K562 (cell line): ENCODE measurements at regions not wholly inside any gene's neighbourhood (a gene's known extent, or its start where the extent isn't known, plus 50 kb on each side); places are given as distances from the start of the nearest gene placed in this dataset.

Experiments
- ATAC-seq: fragments of 200-7000 bp; cut with Tn5 transposase; 3 replicates; pipeline ENCODE4 v1.9.1; 2020; ENCODE audit warnings: moderate library complexity
- BruUV-seq: library from RNA; stranded (reverse); fragments of 400-500 nt; replicated peaks from 2 replicates; lab custom pipeline; 2021; lab: Mats Ljungman, UMichigan
- CTCF ChIA-PET: fragments of 300-600 bp; formaldehyde crosslinking; extraction: SDS; loops from one replicate; lab custom pipeline; 2021; ENCODE audit warnings: low intra/inter-chr PET ratio; lab: Yijun Ruan, JAX
- POLR2A ChIA-PET: fragments of 300-600, 350-650 bp; sonication (Branson Sonifier 250); formaldehyde crosslinking; extraction: SDS; loops from one replicate; lab custom pipeline; 2021; ENCODE audit warnings: antibody characterized with exemption, inconsistent platforms; lab: Yijun Ruan, JAX
- DNase-seq, 4 experiments: peaks; one replicate each; pipeline versions ENCODE4 v3.0.0 to v3.0.0-alpha.2; 2011 to 2018; ENCODE audit warnings: low spot score in 3 of 4, mixed read lengths in 3 of 4; ENCODE audit errors: extremely low read depth in 1 of 4
- FAIRE-seq: peaks from 2 replicates; lab custom pipeline; 2011; peaks lifted over from hg19 to GRCh38; lab: Jason Lieb, UNC
- H2AFZ ChIP-seq: 2 replicates; pipeline ENCODE4 v1.6.0; 2011; ENCODE audit warnings: low read depth, low read length, control low read depth, inconsistent platforms
- H3K27ac ChIP-seq: fragments of 200-600 bp; 3 replicates; pipeline ENCODE4 v1.8.0; 2011; ENCODE audit warnings: low read depth, mild to moderate bottlenecking, control low read depth, inconsistent platforms, low read length, moderate library complexity, mixed read lengths; ENCODE audit errors: extremely low read depth
- H3K27me3 ChIP-seq, 2 experiments: fragments of 300-600 bp in 1 of 2; 2 replicates in 1 of 2; 3 replicates in 1 of 2; pipeline versions ENCODE4 v1.6.0 to v1.8.0; 2011; ENCODE audit warnings: inconsistent platforms in 2 of 2, low read length in 2 of 2, mild to moderate bottlenecking in 1 of 2, mixed read lengths in 1 of 2, moderate library complexity in 1 of 2; ENCODE audit not compliant: control insufficient read depth in 2 of 2, insufficient read depth in 2 of 2
- H3K36me3 ChIP-seq: fragments of 300-600 bp; 3 replicates; pipeline ENCODE4 v1.8.0; 2011; ENCODE audit warnings: mild to moderate bottlenecking, low read length, inconsistent platforms; ENCODE audit not compliant: control insufficient read depth, insufficient read depth
- H3K4me1 ChIP-seq, 2 experiments: fragments of 200-600 bp in 1 of 2; replicated peaks in 1 of 2; 2 replicates in 1 of 2; 3 replicates in 1 of 2; pipeline versions ENCODE4 v1.5.1 to v1.8.0; 2011; ENCODE audit warnings: inconsistent platforms in 2 of 2, low read length in 2 of 2, mild to moderate bottlenecking in 1 of 2, mixed read lengths in 1 of 2, moderate library complexity in 1 of 2; ENCODE audit not compliant: control insufficient read depth in 2 of 2, insufficient read depth in 2 of 2
- H3K4me2 ChIP-seq: 2 replicates; pipeline ENCODE4 v1.6.1; 2011; ENCODE audit warnings: low read length, control low read depth, inconsistent platforms, mixed read lengths; ENCODE audit not compliant: insufficient read depth
- H3K4me3 ChIP-seq: fragments of 200-600 bp; sonication (generic), shearing (Covaris generic); 2 replicates; pipeline ENCODE4 v1.5.1; 2016; ENCODE audit warnings: control low read depth, inconsistent platforms
- H3K79me2 ChIP-seq: fragments of 200-600 bp; 3 replicates; pipeline ENCODE4 v1.8.0; 2011; ENCODE audit warnings: low read length, inconsistent platforms; ENCODE audit not compliant: control insufficient read depth, insufficient read depth
- H3K9ac ChIP-seq, 2 experiments: 2 replicates each; pipeline versions ENCODE4 v1.6.0 to v1.6.1; 2011; ENCODE audit warnings: low read depth in 2 of 2, low read length in 2 of 2, control low read depth in 1 of 2, inconsistent platforms in 1 of 2, mild to moderate bottlenecking in 1 of 2, mixed read lengths in 1 of 2; ENCODE audit not compliant: insufficient read depth in 1 of 2
- H3K9me1 ChIP-seq: one replicate; pipeline ENCODE4 v1.6.0; 2011; ENCODE audit warnings: inconsistent platforms, mild to moderate bottlenecking, low read length, moderate library complexity; ENCODE audit not compliant: control insufficient read depth, insufficient read depth
- H3K9me3 ChIP-seq: replicated peaks from 2 replicates; pipeline ENCODE4 v1.5.1; 2011; ENCODE audit warnings: low read depth, low read length, inconsistent platforms; ENCODE audit not compliant: control insufficient read depth, insufficient read depth
- H4K20me1 ChIP-seq: replicated peaks from 2 replicates; pipeline ENCODE4 v1.6.1; 2011; ENCODE audit warnings: low read length, inconsistent platforms, mixed read lengths; ENCODE audit not compliant: control insufficient read depth, insufficient read depth
- ARID1B ChIP-seq: fragments of 450-650 bp; IDR thresholded peaks from 2 replicates; pipeline ENCODE4 v1.6.1; 2016; ENCODE audit warnings: antibody characterized with exemption, mild to moderate bottlenecking, inconsistent platforms
- CHD2 ChIP-seq: IDR thresholded peaks from 2 replicates; pipeline ENCODE4 v1.6.1; 2011; ENCODE audit warnings: low read depth, low read length
- ILF3 ChIP-seq: fragments of 450-650 bp; IDR thresholded peaks from 2 replicates; pipeline ENCODE4 v1.6.1; 2018; ENCODE audit warnings: antibody characterized with exemption, mild to moderate bottlenecking, moderate library complexity, borderline replicate concordance
- KAT8 ChIP-seq: fragments of 450-650 bp; IDR thresholded peaks from 2 replicates; pipeline ENCODE4 v1.6.1; 2016; ENCODE audit warnings: low read depth, mild to moderate bottlenecking
- MAZ ChIP-seq, 2 experiments: fragments of 450-650 bp in 1 of 2; sonication (generic) in 1 of 2; formaldehyde crosslinking; IDR thresholded peaks in 1 of 2; conservative IDR thresholded peaks in 1 of 2; 2 replicates each; pipeline versions ENCODE4 v1.4.0 to v1.5.0; 2020; ENCODE audit warnings: mild to moderate bottlenecking in 1 of 2, missing genetic modification reagents in 1 of 2
- POLR2B ChIP-seq: fragments of 450-650 bp; IDR thresholded peaks from 2 replicates; pipeline ENCODE4 v1.6.1; 2018; ENCODE audit warnings: low read depth; ENCODE audit not compliant: partially characterized antibody
- UBTF ChIP-seq, 2 experiments: IDR thresholded peaks; 2 replicates each; pipeline ENCODE4 v1.6.1; 2012; ENCODE audit warnings: improper control_type of control experiment in 2 of 2, low read depth in 2 of 2, low read length in 2 of 2, borderline replicate concordance in 1 of 2
- WHSC1 ChIP-seq: IDR thresholded peaks from one replicate; pipeline ENCODE4 v1.6.1; 2012; ENCODE audit warnings: low read length, control low read depth, inconsistent platforms
- XRCC5 ChIP-seq: fragments of 200-400 bp; formaldehyde crosslinking; IDR thresholded peaks from 2 replicates; pipeline ENCODE4 v1.6.1; 2017; ENCODE audit warnings: low read depth, mild to moderate bottlenecking, low read length
- ZNF507 ChIP-seq: conservative IDR thresholded peaks from 2 replicates; pipeline ENCODE4 v1.6.1; 2017; ENCODE audit warnings: missing genetic modification characterization, missing compliant biosample characterization
- WGBS: fragments of 100-300 bp; shearing (Covaris generic); methylation state at CpG from one replicate; pipeline ENCODE4 v1.1.6; 2016; ENCODE audit warnings: low coverage, mixed read lengths; ENCODE audit not compliant: insufficient coverage; ENCODE audit errors: missing lambda C conversion rate; 5-methylcytosine and 5-hydroxymethylcytosine counted together
- in situ Hi-C: fragments of 300-500 bp; cut with MboI; formaldehyde crosslinking; loops from 4 replicates; pipeline ENCODE4 v1.15.0; 2018; ENCODE audit warnings: inconsistent platforms, mixed read lengths
- intact Hi-C: fragments of 100-400 bp; cut with micrococcal nuclease; formaldehyde crosslinking; loops from 2 replicates; pipeline ENCODE4 v1.14.2; 2022
- TF ChIP-seq, protein P1 (sequence below): fragments of 450-650 bp; formaldehyde crosslinking; IDR thresholded peaks from 2 replicates; pipeline ENCODE4 v1.4.0; 2020; ENCODE audit warnings: mild to moderate bottlenecking, mixed read lengths

DNA sequence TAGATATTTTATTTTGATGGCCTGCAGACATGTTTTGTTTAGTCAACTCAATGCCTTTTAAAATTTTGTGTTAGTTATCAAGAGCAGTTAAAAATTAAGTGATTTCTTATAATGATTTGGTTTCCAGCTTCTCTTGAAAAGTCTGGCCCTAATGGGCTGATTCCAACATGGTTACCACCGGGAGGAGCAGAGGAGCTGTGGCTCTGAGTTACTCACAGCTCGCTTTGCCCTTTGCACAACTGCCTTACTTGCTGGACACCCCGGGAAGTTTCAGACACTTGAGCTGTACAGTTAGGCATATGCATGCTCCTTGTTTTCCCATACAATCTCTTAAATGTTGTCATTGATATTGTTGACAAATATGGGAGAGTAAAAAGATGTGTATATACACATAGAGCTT lies 173.1 kb upstream of the MMS22L start:
- Histone ChIP-seq H3K79me2 (no peaks in the 10 kb centered on the region), H3K4me1 (no peaks in the 10 kb centered on the region), H3K27me3 (no peaks in the 10 kb centered on the region), H2AFZ (no peak overlapping the region), H3K9ac (no peak overlapping the region), H3K9me1 (no peaks in the 10 kb centered on the region), H3K4me2 (no peak overlapping the region), H4K20me1 (no peaks in the 10 kb centered on the region), H3K27ac (no peak overlapping the region), H3K4me3 (no peak overlapping the region), H3K9me3 (no peaks in the 10 kb centered on the region), H3K36me3 (no peaks in the 10 kb centered on the region)
- no peak for FAIRE-seq
- in situ Hi-C loops (no loop called here), intact Hi-C loops (no loop called here)
- TF ChIP-seq WHSC1 (no peak), ARID1B (no peak), UBTF (IDR thresholded peaks at IDR 0.05; ENCODE audit: borderline replicate concordance in 1 of 2, low read depth in 2 of 2, low read length in 2 of 2) (no peak)
- ChIA-PET CTCF (no interaction called here), POLR2A (no interaction called here)
- BruUV-seq = no TSS peak
- ATAC-seq = no peak
- DNase-seq = no peak
- 3% methylated on average over 3 of the region's 3 CpGs for WGBS

DNA sequence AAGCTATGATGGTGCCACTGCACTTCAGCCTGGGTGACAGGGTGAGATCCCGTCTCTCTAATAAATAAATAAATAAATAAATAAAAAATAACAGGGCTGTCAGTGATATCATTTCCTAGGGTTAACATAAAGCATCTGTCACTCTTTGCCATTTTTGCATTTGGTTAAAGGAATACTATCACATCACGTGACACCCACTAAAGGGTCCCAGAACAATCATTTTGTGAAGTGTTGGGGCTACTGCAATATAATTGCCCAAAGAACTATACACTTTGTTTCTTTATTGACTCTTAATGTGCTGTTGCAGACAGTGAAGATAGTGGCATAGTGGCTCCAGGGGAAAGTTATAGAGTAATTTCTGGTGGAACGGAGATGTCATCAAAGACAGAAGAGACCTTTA lies 176.5 kb upstream of the MMS22L start:
- in situ Hi-C loops = no loop called here
- TF ChIP-seq, protein P1, sequence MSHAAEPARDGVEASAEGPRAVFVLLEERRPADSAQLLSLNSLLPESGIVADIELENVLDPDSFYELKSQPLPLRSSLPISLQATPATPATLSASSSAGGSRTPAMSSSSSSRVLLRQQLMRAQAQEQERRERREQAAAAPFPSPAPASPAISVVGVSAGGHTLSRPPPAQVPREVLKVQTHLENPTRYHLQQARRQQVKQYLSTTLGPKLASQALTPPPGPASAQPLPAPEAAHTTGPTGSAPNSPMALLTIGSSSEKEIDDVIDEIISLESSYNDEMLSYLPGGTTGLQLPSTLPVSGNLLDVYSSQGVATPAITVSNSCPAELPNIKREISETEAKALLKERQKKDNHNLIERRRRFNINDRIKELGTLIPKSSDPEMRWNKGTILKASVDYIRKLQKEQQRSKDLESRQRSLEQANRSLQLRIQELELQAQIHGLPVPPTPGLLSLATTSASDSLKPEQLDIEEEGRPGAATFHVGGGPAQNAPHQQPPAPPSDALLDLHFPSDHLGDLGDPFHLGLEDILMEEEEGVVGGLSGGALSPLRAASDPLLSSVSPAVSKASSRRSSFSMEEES (CRISPR knock-in tag) = peak; percentile 78
- TF ChIP-seq KAT8 = no peak
- no peak for TF ChIP-seq XRCC5
- no peak for TF ChIP-seq POLR2B
- no peak for TF ChIP-seq ILF3
- no peak for TF ChIP-seq CHD2
- no peak for TF ChIP-seq ZNF507 (tag)
- TF ChIP-seq MAZ (CRISPR knock-in tag; conservative IDR thresholded peaks at IDR 0.05 in 1 of 2, IDR thresholded peaks at IDR 0.05 in 1 of 2) = no peak
- intact Hi-C loops = no loop called here
- Histone ChIP-seq H3K9me3 (no peaks in the 10 kb centered on the region), H3K4me3 (no peak overlapping the region), H3K27ac (no peak overlapping the region), H3K27me3 (no peaks in the 10 kb centered on the region), H3K36me3 (no peaks in the 10 kb centered on the region), H3K9ac (no peak overlapping the region), H4K20me1 (no peaks in the 10 kb centered on the region), H3K79me2 (no peaks in the 10 kb centered on the region), H2AFZ (no peak overlapping the region), H3K4me1 (no peaks in the 10 kb centered on the region), H3K9me1 (no peaks in the 10 kb centered on the region), H3K4me2 (no peak overlapping the region)
- CTCF ChIA-PET = no interaction called here
- BruUV-seq = no TSS peak
- DNase-seq = no peak
- no peak for ATAC-seq
- WGBS = 0% methylated on average over 3 of the region's 3 CpGs
- no peak for FAIRE-seq
- POLR2A ChIA-PET = no interaction called here
